ENCODE measurements at regions not wholly inside any gene's neighbourhood (a gene's known extent, or its start where the extent isn't known, plus 50 kb on each side); places are given as distances from the start of the nearest gene placed in this dataset.

DNA sequence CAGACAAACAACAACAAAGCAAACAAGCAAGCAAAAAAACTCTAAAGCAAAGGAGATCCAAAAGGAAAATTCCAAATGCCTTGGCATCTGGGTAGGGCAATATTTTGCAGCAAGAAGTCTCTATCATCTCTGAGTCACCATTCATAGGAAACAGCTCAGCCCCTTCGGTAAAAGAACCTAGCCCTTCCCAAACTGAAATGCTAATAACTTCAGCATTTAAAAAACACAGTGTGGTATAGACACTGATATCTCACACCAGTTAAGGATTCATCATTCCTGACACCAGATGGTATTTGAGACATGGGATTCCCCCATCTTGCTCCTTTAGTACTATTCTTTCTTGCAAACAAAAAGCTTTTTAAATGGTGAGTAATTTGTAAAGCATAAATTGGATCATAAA is 491.8 kb downstream of the TXNL1 start:
- TF ChIP-seq, protein P1, sequence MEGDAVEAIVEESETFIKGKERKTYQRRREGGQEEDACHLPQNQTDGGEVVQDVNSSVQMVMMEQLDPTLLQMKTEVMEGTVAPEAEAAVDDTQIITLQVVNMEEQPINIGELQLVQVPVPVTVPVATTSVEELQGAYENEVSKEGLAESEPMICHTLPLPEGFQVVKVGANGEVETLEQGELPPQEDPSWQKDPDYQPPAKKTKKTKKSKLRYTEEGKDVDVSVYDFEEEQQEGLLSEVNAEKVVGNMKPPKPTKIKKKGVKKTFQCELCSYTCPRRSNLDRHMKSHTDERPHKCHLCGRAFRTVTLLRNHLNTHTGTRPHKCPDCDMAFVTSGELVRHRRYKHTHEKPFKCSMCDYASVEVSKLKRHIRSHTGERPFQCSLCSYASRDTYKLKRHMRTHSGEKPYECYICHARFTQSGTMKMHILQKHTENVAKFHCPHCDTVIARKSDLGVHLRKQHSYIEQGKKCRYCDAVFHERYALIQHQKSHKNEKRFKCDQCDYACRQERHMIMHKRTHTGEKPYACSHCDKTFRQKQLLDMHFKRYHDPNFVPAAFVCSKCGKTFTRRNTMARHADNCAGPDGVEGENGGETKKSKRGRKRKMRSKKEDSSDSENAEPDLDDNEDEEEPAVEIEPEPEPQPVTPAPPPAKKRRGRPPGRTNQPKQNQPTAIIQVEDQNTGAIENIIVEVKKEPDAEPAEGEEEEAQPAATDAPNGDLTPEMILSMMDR (IDR thresholded peaks at IDR 0.05; ENCODE audit: control insufficient read depth, extremely low read depth, insufficient read depth), result no peak
- no peak for DNase-seq (ENCODE audit: low read depth)
- no peak overlapping the region for H3K4me3 ChIP-seq (ENCODE audit: low read depth, low read length)

DNA sequence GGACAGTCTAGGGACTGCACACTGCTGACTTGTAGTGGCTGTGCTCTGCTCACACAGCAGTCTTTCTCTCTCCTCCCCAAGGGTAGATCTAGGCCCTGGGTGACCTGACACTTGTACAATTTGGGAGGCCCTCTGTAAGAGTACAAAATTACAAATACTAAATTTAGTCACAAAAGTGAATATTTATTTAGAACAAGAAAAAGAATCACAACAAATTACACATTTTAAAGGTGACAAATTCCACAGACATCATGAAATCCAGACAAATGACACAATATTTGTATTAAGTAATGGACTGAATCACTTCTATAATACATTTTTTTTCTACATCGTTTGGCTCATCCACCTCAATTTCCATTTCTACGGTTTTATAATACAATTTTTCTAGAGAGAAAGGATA is 496.4 kb downstream of the TXNL1 start:
- TF ChIP-seq, protein P1 (IDR thresholded peaks at IDR 0.05; ENCODE audit: control insufficient read depth, extremely low read depth, insufficient read depth), result no peak
- no peak overlapping the region for H3K4me3 ChIP-seq (ENCODE audit: low read depth, low read length)
- DNase-seq (ENCODE audit: low read depth), result no peak

DNA sequence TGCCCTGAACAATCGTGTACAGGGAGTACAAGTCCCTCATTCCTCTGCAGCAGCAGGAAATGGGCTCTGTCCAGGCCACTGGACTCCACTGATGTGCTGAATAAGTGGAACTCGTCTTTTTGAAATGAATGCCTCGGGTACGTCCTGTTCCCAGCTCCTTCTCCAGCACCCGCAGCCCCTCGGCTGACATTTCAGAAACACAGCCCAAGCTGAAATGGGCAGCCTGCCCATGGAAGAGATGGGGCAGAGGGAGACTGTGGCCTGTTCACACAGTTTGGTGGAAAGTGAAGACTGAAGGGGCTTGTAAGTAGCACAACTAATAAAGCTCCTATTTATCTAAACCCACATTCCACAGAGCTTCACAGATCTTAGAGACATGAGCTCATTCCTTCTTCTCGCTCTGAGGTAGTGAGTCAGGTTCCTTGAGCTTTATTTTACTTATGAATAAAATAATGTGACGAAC is 498.6 kb downstream of the TXNL1 start:
- no peak for DNase-seq (ENCODE audit: low read depth)
- no peak overlapping the region for H3K4me3 ChIP-seq (ENCODE audit: low read depth, low read length)
- TF ChIP-seq, protein P1 (IDR thresholded peaks at IDR 0.05; ENCODE audit: control insufficient read depth, extremely low read depth, insufficient read depth), result no peak

DNA sequence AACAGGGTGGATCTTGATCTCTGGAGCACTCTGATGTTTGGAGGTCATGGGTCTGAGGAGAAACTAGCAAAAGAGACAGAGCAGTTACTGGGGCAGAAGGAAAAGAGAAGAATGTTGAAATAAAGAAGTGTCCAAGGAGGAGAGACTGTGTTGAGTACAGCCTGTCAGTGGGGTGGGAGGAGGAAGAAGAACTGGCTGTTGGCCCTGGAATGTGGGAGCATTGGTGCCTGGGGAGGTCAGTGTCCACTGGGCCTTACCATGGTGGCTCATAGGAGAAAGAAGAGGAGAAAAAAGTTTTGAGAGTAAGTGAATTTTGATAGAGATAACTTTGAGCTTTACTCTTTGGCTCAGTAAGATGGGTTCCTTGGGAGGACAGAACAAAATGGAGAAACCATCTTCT is 499.0 kb downstream of the TXNL1 start:
- DNase-seq (ENCODE audit: low read depth), result no peak
- H3K4me3 ChIP-seq (ENCODE audit: low read depth, low read length), result no peak overlapping the region
- TF ChIP-seq, protein P1 (IDR thresholded peaks at IDR 0.05; ENCODE audit: control insufficient read depth, extremely low read depth, insufficient read depth), result no peak

DNA sequence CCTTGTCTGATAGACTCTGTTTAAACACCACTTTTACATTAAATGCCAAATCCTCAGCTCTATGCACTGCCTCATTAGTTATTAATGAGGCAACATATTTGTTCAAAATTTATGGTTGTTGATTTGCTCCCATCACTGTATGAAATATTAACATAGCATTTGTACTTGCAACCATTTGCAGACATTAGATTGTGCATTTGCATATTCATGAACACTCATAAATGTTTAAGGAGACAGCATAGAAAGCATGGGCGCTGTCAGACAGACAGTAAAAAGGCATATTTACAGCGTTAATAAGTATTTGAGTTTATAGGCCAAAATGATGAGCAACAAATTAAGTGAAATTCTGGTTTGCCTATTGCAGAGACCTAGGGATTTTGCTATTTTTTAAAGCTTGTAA is 502.3 kb downstream of the TXNL1 start:
- no peak for DNase-seq (ENCODE audit: low read depth)
- H3K4me3 ChIP-seq (ENCODE audit: low read depth, low read length), result no peak overlapping the region
- TF ChIP-seq, protein P1 (IDR thresholded peaks at IDR 0.05; ENCODE audit: control insufficient read depth, extremely low read depth, insufficient read depth), result no peak

DNA sequence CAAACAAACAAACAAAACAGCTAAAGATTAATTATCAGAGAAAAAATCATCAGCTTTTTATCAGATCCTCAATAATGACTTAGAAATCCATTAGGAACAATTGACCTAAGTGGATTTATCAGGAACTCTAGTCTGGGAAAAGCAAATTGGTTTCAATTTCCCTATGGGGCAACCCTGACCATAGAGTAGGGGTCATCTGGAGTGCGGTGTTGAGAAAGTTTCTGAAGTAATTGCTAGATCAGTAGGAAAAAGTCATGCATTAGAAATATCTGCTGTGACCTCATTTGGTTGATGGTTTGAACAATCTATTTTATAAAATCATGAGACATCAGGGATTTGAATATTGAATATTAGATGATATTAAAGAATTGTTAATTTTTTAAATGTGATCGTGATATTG is 507.9 kb downstream of the TXNL1 start:
- no peak for DNase-seq (ENCODE audit: low read depth)
- no peak overlapping the region for H3K4me3 ChIP-seq (ENCODE audit: low read depth, low read length)
- TF ChIP-seq, protein P1 (IDR thresholded peaks at IDR 0.05; ENCODE audit: control insufficient read depth, extremely low read depth, insufficient read depth), result no peak

DNA sequence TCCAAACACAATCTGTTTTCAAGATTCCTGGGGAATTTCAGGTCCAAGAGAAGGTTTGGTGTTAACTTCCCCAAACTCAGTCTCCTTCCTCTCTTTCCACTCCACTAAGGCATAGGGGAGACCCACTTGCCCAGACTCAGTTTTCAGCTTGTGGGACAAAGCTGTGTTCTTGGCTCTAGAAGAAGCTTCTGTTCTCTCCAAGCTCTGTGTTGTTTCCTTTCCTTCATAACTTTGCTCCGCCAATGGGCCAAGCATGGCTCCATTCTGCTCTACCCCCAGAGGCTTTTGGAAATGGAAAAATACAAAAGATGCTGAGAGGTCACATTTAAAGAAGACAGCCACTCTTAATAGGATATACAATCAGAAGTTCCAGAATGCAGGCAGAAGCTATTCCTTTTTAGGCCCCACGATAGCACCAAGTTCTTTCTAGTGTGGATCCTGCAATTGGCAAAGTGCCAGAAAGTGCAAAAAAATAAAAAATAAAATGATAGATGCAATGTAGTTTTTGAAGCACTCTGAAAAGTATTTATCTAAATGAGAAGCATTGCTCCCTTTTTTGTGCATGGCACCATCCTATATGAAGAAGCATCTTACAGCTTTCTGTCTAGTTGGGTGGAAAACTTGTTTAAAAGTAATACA is 510.1 kb downstream of the TXNL1 start:
- TF ChIP-seq, protein P1 (IDR thresholded peaks at IDR 0.05; ENCODE audit: control insufficient read depth, extremely low read depth, insufficient read depth), result no peak
- H3K4me3 ChIP-seq (ENCODE audit: low read depth, low read length), result no peak overlapping the region
- no peak for DNase-seq (ENCODE audit: low read depth)

Data from LNCaP clone FGC (cell line).